ENCODE measurements at regions not wholly inside any gene's neighbourhood (a gene's known extent, or its start where the extent isn't known, plus 50 kb on each side); places are given as distances from the start of the nearest gene placed in this dataset.

GRCh38 chr3:99351122-99351521, 287.3 kb upstream of the COL8A1 start:
- TF ChIP-seq CTCF (IDR thresholded peaks at IDR 0.05), result no peak
- TF ChIP-seq POLR2A (IDR thresholded peaks at IDR 0.05), result no peak
- TF ChIP-seq EP300 (IDR thresholded peaks at IDR 0.05), result no peak

Data from stomach (tissue), 4 donors.